ENCODE measurements at regions not wholly inside any gene's neighbourhood (a gene's known extent, or its start where the extent isn't known, plus 50 kb on each side); places are given as distances from the start of the nearest gene placed in this dataset.

DNA sequence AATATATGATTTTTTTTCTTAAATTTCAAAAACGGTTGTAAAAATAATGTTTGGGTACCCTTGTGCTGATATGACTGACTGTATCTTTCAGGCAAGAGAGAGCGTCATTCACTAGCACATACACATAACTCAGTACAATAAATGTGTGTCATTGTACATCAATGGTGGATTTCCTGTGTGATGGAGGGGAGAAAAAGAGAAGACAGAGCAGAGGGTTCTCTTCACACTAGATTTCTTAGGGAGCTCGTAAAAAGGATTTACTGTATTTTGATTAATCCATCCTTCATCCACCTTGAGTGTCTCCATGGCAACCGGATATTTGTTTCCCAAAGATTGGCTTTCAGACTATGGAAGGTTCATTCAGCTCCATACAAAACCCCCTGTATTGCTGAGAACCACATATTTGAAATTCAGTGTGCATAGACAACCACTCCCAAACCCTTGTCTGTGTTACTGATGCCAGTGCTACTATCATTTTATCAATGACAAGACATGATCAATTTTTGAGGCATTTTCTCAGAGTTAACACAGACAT lies 150.6 kb downstream of the AKR1D1 start:
- no peak overlapping the region for H3K4me3 Mint-ChIP-seq (ENCODE audit: unreplicated experiment)
- DNase-seq (ENCODE audit: low spot score): no peak
- peaks cover 5% of the 10 kb centered on the region for H3K9me3 Mint-ChIP-seq (ENCODE audit: unreplicated experiment)
- no peak overlapping the region for H3K27ac Mint-ChIP-seq (ENCODE audit: unreplicated experiment)
- peaks cover 6% of the 10 kb centered on the region for H3K36me3 Mint-ChIP-seq (ENCODE audit: low read depth, unreplicated experiment)
- H3K27me3 Mint-ChIP-seq (ENCODE audit: unreplicated experiment): peaks cover 1% of the 10 kb centered on the region
- TF ChIP-seq, protein P1, sequence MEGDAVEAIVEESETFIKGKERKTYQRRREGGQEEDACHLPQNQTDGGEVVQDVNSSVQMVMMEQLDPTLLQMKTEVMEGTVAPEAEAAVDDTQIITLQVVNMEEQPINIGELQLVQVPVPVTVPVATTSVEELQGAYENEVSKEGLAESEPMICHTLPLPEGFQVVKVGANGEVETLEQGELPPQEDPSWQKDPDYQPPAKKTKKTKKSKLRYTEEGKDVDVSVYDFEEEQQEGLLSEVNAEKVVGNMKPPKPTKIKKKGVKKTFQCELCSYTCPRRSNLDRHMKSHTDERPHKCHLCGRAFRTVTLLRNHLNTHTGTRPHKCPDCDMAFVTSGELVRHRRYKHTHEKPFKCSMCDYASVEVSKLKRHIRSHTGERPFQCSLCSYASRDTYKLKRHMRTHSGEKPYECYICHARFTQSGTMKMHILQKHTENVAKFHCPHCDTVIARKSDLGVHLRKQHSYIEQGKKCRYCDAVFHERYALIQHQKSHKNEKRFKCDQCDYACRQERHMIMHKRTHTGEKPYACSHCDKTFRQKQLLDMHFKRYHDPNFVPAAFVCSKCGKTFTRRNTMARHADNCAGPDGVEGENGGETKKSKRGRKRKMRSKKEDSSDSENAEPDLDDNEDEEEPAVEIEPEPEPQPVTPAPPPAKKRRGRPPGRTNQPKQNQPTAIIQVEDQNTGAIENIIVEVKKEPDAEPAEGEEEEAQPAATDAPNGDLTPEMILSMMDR (IDR thresholded peaks at IDR 0.05; ENCODE audit: unreplicated experiment): no peak
- H3K4me1 Mint-ChIP-seq (ENCODE audit: unreplicated experiment): peaks cover 5% of the 10 kb centered on the region

DNA sequence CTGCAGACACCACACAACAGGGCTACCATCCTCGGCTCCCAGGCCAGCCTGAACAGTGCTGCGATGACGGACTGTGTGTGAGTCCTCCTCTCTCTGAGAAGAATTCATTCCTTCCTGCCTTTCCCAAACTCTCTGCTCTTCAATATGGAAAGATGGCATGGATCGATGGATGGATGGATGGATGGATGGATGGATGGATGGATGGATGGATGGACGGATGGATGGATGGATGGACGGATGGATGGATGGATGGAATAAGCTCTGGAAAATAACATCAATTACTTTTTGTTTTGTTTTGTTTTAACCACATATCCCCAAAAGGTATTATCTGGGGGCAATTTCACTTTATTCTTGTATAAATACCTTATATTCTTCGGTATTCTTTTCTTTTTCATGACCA lies 151.9 kb downstream of the AKR1D1 start:
- Mint-ChIP-seq H3K9me3 (ENCODE audit: unreplicated experiment) (peaks cover 9% of the 10 kb centered on the region), H3K36me3 (ENCODE audit: low read depth, unreplicated experiment) (peaks cover 4% of the 10 kb centered on the region), H3K4me1 (ENCODE audit: unreplicated experiment) (peaks cover 5% of the 10 kb centered on the region), H3K27ac (ENCODE audit: unreplicated experiment) (no peak overlapping the region), H3K4me3 (ENCODE audit: unreplicated experiment) (no peak overlapping the region), H3K27me3 (ENCODE audit: unreplicated experiment) (peaks cover 1% of the 10 kb centered on the region)
- TF ChIP-seq, protein P1 (IDR thresholded peaks at IDR 0.05; ENCODE audit: unreplicated experiment): no peak
- no peak for DNase-seq (ENCODE audit: low spot score)

DNA sequence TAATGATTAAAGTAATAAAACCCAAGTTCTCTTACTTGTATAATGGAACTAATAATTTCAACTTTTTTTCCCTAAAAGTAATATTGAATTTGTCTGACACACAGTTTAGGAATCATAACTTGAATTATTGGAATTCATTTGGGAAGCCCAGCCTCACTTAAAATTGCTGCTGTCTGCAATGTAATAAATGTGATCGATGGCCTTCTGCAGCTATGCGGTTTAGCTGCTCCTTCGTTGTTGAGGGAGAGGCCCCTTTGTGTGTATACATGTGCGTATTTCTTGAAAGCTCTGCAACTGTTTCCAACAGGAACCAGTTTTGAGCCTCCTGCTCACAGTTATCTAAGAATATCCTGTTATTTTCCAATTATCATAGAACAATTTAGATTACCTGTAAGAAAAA lies 152.5 kb downstream of the AKR1D1 start:
- Mint-ChIP-seq H3K27ac (ENCODE audit: unreplicated experiment) (no peak overlapping the region), H3K4me3 (ENCODE audit: unreplicated experiment) (no peak overlapping the region), H3K9me3 (ENCODE audit: unreplicated experiment) (peaks cover 7% of the 10 kb centered on the region), H3K4me1 (ENCODE audit: unreplicated experiment) (peaks cover 5% of the 10 kb centered on the region), H3K27me3 (ENCODE audit: unreplicated experiment) (peaks cover 1% of the 10 kb centered on the region), H3K36me3 (ENCODE audit: low read depth, unreplicated experiment) (peaks cover 4% of the 10 kb centered on the region)
- TF ChIP-seq, protein P1 (IDR thresholded peaks at IDR 0.05; ENCODE audit: unreplicated experiment): no peak
- DNase-seq (ENCODE audit: low spot score): no peak

DNA sequence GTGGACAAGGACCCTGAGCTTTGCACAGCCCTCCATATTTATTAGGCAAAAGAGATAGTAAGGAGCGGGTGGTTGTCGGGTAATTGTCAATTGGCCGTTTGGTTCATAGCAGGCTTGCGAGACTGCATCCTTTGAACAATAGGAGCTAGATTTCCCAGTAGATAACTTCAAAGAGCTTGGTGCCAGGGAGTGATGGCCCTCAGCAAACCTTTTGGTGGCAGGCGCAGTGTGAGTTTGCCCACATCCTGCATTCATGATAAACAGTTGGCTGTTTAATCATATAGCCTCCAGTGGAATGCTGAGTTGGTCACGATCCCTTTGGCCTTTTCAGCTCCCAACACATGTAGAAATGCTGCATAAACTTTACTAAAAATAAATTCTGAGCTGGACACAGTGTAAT lies 156.9 kb downstream of the AKR1D1 start:
- H3K27ac Mint-ChIP-seq (ENCODE audit: unreplicated experiment): no peak overlapping the region
- TF ChIP-seq, protein P1 (IDR thresholded peaks at IDR 0.05; ENCODE audit: unreplicated experiment): no peak
- peaks cover 2% of the 10 kb centered on the region for H3K27me3 Mint-ChIP-seq (ENCODE audit: unreplicated experiment)
- H3K4me1 Mint-ChIP-seq (ENCODE audit: unreplicated experiment): no peaks in the 10 kb centered on the region
- no peak for DNase-seq (ENCODE audit: low spot score)
- no peak overlapping the region for H3K4me3 Mint-ChIP-seq (ENCODE audit: unreplicated experiment)
- peaks cover 5% of the 10 kb centered on the region for H3K9me3 Mint-ChIP-seq (ENCODE audit: unreplicated experiment)
- H3K36me3 Mint-ChIP-seq (ENCODE audit: low read depth, unreplicated experiment): peaks cover 4% of the 10 kb centered on the region

DNA sequence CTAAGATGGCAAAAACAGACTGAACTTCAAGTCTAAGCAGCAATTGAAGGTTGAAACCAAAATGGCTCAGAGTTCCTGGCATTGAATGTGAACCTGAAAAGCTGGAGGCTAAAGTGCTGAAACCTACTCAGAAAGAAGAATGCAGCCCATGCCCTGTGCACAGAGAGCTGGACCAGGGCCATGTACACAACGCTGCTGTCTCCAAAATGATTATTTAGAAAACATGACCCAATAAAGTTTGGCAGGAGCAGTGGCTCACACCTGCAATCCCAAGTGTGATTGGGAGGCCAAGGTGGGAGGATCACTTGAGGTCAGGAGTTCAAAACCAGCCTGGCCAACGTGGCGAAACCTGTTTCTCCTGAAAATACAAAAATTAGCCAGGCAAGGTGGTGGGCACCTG lies 158.9 kb downstream of the AKR1D1 start:
- no peak overlapping the region for H3K4me3 Mint-ChIP-seq (ENCODE audit: unreplicated experiment)

More for the DNA sequence above, 158.9 kb downstream of the AKR1D1 start:
- H3K4me1 Mint-ChIP-seq (ENCODE audit: unreplicated experiment): no peaks in the 10 kb centered on the region
- TF ChIP-seq, protein P1 (IDR thresholded peaks at IDR 0.05; ENCODE audit: unreplicated experiment): no peak
- no peak overlapping the region for H3K27ac Mint-ChIP-seq (ENCODE audit: unreplicated experiment)
- peaks cover 4% of the 10 kb centered on the region for H3K36me3 Mint-ChIP-seq (ENCODE audit: low read depth, unreplicated experiment)
- H3K9me3 Mint-ChIP-seq (ENCODE audit: unreplicated experiment): peaks cover 5% of the 10 kb centered on the region
- H3K27me3 Mint-ChIP-seq (ENCODE audit: unreplicated experiment): peaks cover 2% of the 10 kb centered on the region
- no peak for DNase-seq (ENCODE audit: low spot score)
